HEK293T (cell line): ENCODE measurements at regions not wholly inside any gene's neighbourhood (a gene's known extent, or its start where the extent isn't known, plus 50 kb on each side); places are given as distances from the start of the nearest gene placed in this dataset.

Source experiments
- CTCF ChIA-PET: fragments of 350-600 bp; formaldehyde crosslinking; extraction: SDS; loops from one replicate; lab custom pipeline; 2021; ENCODE audit warnings: antibody characterized with exemption, inconsistent platforms; lab: Yijun Ruan, JAX
- POLR2A ChIA-PET: fragments of 350-600 bp; formaldehyde crosslinking; extraction: SDS; loops from one replicate; lab custom pipeline; 2020; ENCODE audit warnings: antibody characterized with exemption, inconsistent platforms; lab: Yijun Ruan, JAX
- DNase-seq: peaks from one replicate; pipeline ENCODE4 v3.0.0; 2012; ENCODE audit warnings: mixed read lengths; ENCODE audit errors: extremely low spot score
- ARNT ChIP-seq: fragments of 450-650 bp; IDR thresholded peaks from 2 replicates; pipeline ENCODE4 v1.6.1; 2017; ENCODE audit warnings: mild to moderate bottlenecking
- BHLHE40 ChIP-seq: fragments of 450-650 bp; IDR thresholded peaks from 2 replicates; pipeline ENCODE4 v1.6.1; 2016; ENCODE audit warnings: mild to moderate bottlenecking, moderate library complexity, borderline replicate concordance
- CTBP1 ChIP-seq: fragments of 450-650 bp; IDR thresholded peaks from 2 replicates; pipeline ENCODE4 v1.6.1; 2016; ENCODE audit warnings: borderline replicate concordance
- ELF4 ChIP-seq: fragments of 450-650 bp; IDR thresholded peaks from 2 replicates; pipeline ENCODE4 v1.6.1; 2017; ENCODE audit warnings: antibody characterized with exemption
- FOXA1 ChIP-seq: fragments of 450-650 bp; IDR thresholded peaks from 2 replicates; pipeline ENCODE4 v1.6.1; 2016; ENCODE audit warnings: mild to moderate bottlenecking
- FOXK2 ChIP-seq: fragments of 450-650 bp; IDR thresholded peaks from 2 replicates; pipeline ENCODE4 v1.6.1; 2016; ENCODE audit warnings: mild to moderate bottlenecking
- FOXM1 ChIP-seq: fragments of 450-650 bp; IDR thresholded peaks from 2 replicates; pipeline ENCODE4 v1.6.1; 2017; ENCODE audit warnings: mild to moderate bottlenecking, borderline replicate concordance
- HDGF ChIP-seq: fragments of 450-650 bp; IDR thresholded peaks from 2 replicates; pipeline ENCODE4 v1.6.1; 2017; ENCODE audit warnings: antibody characterized with exemption, borderline replicate concordance
- L3MBTL2 ChIP-seq: fragments of 450-650 bp; conservative IDR thresholded peaks from 2 replicates; pipeline ENCODE4 v1.6.1; 2016; ENCODE audit warnings: mild to moderate bottlenecking
- LEF1 ChIP-seq: fragments of 450-650 bp; IDR thresholded peaks from 2 replicates; pipeline ENCODE4 v1.6.1; 2017; ENCODE audit warnings: mild to moderate bottlenecking, borderline replicate concordance
- NFRKB ChIP-seq: fragments of 450-650 bp; IDR thresholded peaks from 2 replicates; pipeline ENCODE4 v1.6.1; 2016; ENCODE audit warnings: mild to moderate bottlenecking, moderate library complexity
- PKNOX1 ChIP-seq: fragments of 450-650 bp; IDR thresholded peaks from 2 replicates; pipeline ENCODE4 v1.6.1; 2016
- SP1 ChIP-seq: fragments of 450-650 bp; IDR thresholded peaks from 2 replicates; pipeline ENCODE4 v1.6.1; 2017
- SUZ12 ChIP-seq: fragments of 450-650 bp; IDR thresholded peaks from 2 replicates; pipeline ENCODE4 v1.6.1; 2016; ENCODE audit warnings: mild to moderate bottlenecking
- TARDBP ChIP-seq: fragments of 450-650 bp; IDR thresholded peaks from 2 replicates; pipeline ENCODE4 v1.6.1; 2016
- ZNF384 ChIP-seq: fragments of 450-650 bp; IDR thresholded peaks from 2 replicates; pipeline ENCODE4 v1.6.1; 2016

- DNase-seq = no peak
- ChIA-PET POLR2A (interaction anchor here (1.1 to 1.5 kb wide), 6 partner anchors 8 to 75 kb away, joined by 3 to 6 read pairs (median 4); partner anchors contain the start of gene IRF2BP2), CTCF (interaction anchor here (0.9 to 1.6 kb wide), 3 partner anchors 9 to 67 kb away, joined by 4 to 5 read pairs (median 4); no protein-coding TSS in a partner anchor)
- TF ChIP-seq CTBP1 = no peak
- TF ChIP-seq FOXK2 = no peak
- TF ChIP-seq HDGF = no peak
- no peak for TF ChIP-seq ARNT
- no peak for TF ChIP-seq SUZ12
- no peak for TF ChIP-seq FOXM1
- TF ChIP-seq BHLHE40 = no peak
- TF ChIP-seq NFRKB = no peak
- TF ChIP-seq L3MBTL2 = no peak
- no peak for TF ChIP-seq SP1
- TF ChIP-seq TARDBP = no peak
- no peak for TF ChIP-seq FOXA1
- TF ChIP-seq PKNOX1 = no peak
- TF ChIP-seq LEF1 = no peak
- TF ChIP-seq ELF4 = no peak
- no peak for TF ChIP-seq ZNF384
Observed at GRCh38 chr1:234535218-234535617, 56.2 kb upstream of the TARBP1 start.

GRCh38 chr1:234533975-234534876 is 55.2 kb upstream of the TARBP1 start:
- TF ChIP-seq ARNT (no peak), CTBP1 (no peak), TARDBP (no peak), BHLHE40 (no peak)
- ChIA-PET POLR2A (interaction anchor here (1.2 to 1.6 kb wide), 3 partner anchors 9 to 31 kb away, joined by 3 to 5 read pairs (median 4); no protein-coding TSS in a partner anchor), CTCF (no interaction called here)
- DNase-seq = no peak

- POLR2A ChIA-PET = interaction anchor here (0.6 to 7.4 kb wide), 7 partner anchors 10 to 529 kb away, joined by 3 to 41 read pairs (median 3); partner anchors contain the start of gene IRF2BP2
- TF ChIP-seq ZNF384 (no peak), ELF4 (no peak), SUZ12 (no peak), SP1 (no peak), NFRKB (no peak), BHLHE40 (no peak), L3MBTL2 (no peak), HDGF (no peak)
- no peak for DNase-seq
- CTCF ChIA-PET = interaction anchor here (0.6 kb wide), 1 partner anchor 10 kb away, joined by 3 read pairs; no protein-coding TSS in a partner anchor
Observed at GRCh38 chr1:234533034-234533891, 54.3 kb upstream of the TARBP1 start.

GRCh38 chr1:234532503-234532922 is 53.5 kb upstream of the TARBP1 start:
- ChIA-PET CTCF (interaction anchor here (0.6 kb wide), 1 partner anchor 10 kb away, joined by 3 read pairs; no protein-coding TSS in a partner anchor), POLR2A (interaction anchor here (1.0 to 7.4 kb wide), 6 partner anchors 13 to 78 kb away, joined by 3 to 41 read pairs (median 3); partner anchors contain the start of gene IRF2BP2)
- TF ChIP-seq PKNOX1 = no peak
- no peak for TF ChIP-seq TARDBP
- TF ChIP-seq LEF1 = no peak
- no peak for TF ChIP-seq FOXK2
- TF ChIP-seq ZNF384 = no peak
- no peak for TF ChIP-seq ARNT
- TF ChIP-seq BHLHE40 = no peak
- no peak for TF ChIP-seq ELF4
- TF ChIP-seq SP1 = no peak
- no peak for TF ChIP-seq L3MBTL2
- TF ChIP-seq HDGF = no peak
- no peak for TF ChIP-seq FOXA1
- TF ChIP-seq NFRKB = no peak
- no peak for TF ChIP-seq FOXM1
- no peak for DNase-seq

- TF ChIP-seq FOXK2 (no peak), NFRKB (no peak), ELF4 (no peak), FOXA1 (no peak)
- no peak for DNase-seq
- ChIA-PET POLR2A (interaction anchor here (1.7 to 7.4 kb wide), 2 partner anchors 36 to 80 kb away, joined by 6 to 41 read pairs; partner anchors contain the start of gene IRF2BP2), CTCF (interaction anchor here (0.6 to 1.2 kb wide), 2 partner anchors 13 to 197 kb away, joined by 3 read pairs; no protein-coding TSS in a partner anchor)
Observed at GRCh38 chr1:234531151-234531635, 52.2 kb upstream of the TARBP1 start.
